ENCODE measurements at regions not wholly inside any gene's neighbourhood (a gene's known extent, or its start where the extent isn't known, plus 50 kb on each side); places are given as distances from the start of the nearest gene placed in this dataset.

DNA sequence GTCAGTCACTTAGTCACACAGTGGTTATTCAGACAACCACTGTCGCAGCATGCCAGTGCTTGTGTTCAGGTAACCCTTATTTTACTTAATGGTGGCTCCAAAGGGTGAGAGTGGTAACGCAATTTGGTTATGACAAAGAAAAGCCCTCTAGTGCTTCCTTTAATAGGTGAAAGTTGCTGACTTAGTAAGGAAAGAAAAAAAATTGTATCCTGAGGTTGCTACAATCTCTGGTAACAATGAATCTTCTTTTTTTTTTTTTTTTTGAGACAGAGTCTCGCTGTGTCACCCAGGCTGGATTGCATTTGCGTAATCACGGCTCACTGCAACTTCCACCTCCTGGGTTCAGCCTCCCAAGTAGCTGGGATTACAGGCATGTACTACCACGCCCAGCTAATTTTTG lies 64.5 kb downstream of the C11orf91 start:
- TF ChIP-seq POLR2A (IDR thresholded peaks at IDR 0.05) (no peak), POLR2AphosphoS5 (IDR thresholded peaks at IDR 0.05) (no peak)
- TF ChIP-seq, protein P1, sequence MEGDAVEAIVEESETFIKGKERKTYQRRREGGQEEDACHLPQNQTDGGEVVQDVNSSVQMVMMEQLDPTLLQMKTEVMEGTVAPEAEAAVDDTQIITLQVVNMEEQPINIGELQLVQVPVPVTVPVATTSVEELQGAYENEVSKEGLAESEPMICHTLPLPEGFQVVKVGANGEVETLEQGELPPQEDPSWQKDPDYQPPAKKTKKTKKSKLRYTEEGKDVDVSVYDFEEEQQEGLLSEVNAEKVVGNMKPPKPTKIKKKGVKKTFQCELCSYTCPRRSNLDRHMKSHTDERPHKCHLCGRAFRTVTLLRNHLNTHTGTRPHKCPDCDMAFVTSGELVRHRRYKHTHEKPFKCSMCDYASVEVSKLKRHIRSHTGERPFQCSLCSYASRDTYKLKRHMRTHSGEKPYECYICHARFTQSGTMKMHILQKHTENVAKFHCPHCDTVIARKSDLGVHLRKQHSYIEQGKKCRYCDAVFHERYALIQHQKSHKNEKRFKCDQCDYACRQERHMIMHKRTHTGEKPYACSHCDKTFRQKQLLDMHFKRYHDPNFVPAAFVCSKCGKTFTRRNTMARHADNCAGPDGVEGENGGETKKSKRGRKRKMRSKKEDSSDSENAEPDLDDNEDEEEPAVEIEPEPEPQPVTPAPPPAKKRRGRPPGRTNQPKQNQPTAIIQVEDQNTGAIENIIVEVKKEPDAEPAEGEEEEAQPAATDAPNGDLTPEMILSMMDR (IDR thresholded peaks at IDR 0.05): no peak

All from suprapubic skin (tissue), 4 donors.